ENCODE measurements at regions not wholly inside any gene's neighbourhood (a gene's known extent, or its start where the extent isn't known, plus 50 kb on each side); places are given as distances from the start of the nearest gene placed in this dataset.

- TF ChIP-seq, protein P1, sequence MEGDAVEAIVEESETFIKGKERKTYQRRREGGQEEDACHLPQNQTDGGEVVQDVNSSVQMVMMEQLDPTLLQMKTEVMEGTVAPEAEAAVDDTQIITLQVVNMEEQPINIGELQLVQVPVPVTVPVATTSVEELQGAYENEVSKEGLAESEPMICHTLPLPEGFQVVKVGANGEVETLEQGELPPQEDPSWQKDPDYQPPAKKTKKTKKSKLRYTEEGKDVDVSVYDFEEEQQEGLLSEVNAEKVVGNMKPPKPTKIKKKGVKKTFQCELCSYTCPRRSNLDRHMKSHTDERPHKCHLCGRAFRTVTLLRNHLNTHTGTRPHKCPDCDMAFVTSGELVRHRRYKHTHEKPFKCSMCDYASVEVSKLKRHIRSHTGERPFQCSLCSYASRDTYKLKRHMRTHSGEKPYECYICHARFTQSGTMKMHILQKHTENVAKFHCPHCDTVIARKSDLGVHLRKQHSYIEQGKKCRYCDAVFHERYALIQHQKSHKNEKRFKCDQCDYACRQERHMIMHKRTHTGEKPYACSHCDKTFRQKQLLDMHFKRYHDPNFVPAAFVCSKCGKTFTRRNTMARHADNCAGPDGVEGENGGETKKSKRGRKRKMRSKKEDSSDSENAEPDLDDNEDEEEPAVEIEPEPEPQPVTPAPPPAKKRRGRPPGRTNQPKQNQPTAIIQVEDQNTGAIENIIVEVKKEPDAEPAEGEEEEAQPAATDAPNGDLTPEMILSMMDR (IDR thresholded peaks at IDR 0.05), result no peak
- Histone ChIP-seq H3K4me1 (ENCODE audit: control insufficient read depth in 1 of 2, insufficient read depth in 1 of 2, low read depth in 1 of 2, low read length in 1 of 2) (no peaks in the 10 kb centered on the region), H3K27me3 (peaks cover 16% of the 10 kb centered on the region), H3K9me3 (no peaks in the 10 kb centered on the region), H3K36me3 (no peaks in the 10 kb centered on the region), H3K4me3 (ENCODE audit: low read depth in 1 of 2, low read length in 1 of 2) (no peak overlapping the region), H3K27ac (no peak overlapping the region)
Measured at GRCh38 chr6:44045672-44046015, 81.6 kb downstream of the MRPL14 start.

DNA sequence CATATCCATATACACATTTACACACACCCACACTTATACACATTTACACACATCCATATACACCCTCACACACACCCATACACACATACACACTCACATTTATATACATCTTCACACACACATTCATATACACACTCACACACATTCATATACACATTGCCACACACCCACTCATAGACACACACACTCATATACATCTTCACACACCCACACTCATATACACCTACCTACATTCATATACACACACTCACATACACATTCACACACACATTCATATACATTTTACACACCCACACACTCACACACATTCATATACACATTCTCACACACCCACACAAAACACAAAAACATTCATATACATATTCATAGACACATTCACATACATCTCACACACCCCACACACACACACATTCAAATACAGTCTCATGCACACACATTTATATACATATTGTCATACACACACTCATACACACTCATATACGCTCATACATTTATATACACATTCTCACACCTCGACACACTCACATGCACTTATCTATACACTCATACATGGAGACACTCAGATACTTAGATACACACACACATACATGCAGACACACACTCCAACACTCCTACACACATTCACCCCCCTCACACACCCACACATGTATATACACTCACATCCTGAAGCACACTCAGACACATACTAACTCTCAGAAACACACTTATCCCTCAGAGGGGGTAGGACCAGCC lies 82.1 kb downstream of the MRPL14 start:
- H3K27me3 ChIP-seq, result peaks cover 16% of the 10 kb centered on the region
- H3K9me3 ChIP-seq, result no peaks in the 10 kb centered on the region
- no peaks in the 10 kb centered on the region for H3K4me1 ChIP-seq (ENCODE audit: control insufficient read depth in 1 of 2, insufficient read depth in 1 of 2, low read depth in 1 of 2, low read length in 1 of 2)
- TF ChIP-seq, protein P1 (IDR thresholded peaks at IDR 0.05), result no peak
- no peak overlapping the region for H3K4me3 ChIP-seq (ENCODE audit: low read depth in 1 of 2, low read length in 1 of 2)
- no peak overlapping the region for H3K27ac ChIP-seq
- no peaks in the 10 kb centered on the region for H3K36me3 ChIP-seq

DNA sequence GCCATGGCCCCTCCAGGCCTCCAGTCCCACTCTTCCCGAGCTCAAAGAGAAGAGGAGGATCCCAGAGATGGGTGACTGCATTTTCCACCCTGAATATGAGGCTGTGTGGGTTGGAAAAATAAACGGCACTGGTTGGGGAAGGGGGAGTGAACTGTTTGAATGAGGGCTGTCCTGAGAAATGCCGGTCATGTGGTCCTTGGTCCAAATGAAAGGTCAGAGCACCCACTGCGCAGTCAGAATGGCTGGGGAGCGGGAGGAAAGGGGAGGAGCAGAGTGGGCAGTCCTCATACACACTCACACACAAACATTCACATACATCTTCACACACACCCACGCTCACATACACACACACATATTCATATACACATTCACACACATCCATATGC lies 83.1 kb downstream of the MRPL14 start:
- H3K27ac ChIP-seq, result no peak overlapping the region
- TF ChIP-seq, protein P1 (IDR thresholded peaks at IDR 0.05), result no peak
- no peaks in the 10 kb centered on the region for H3K4me1 ChIP-seq (ENCODE audit: control insufficient read depth in 1 of 2, insufficient read depth in 1 of 2, low read depth in 1 of 2, low read length in 1 of 2)

DNA sequence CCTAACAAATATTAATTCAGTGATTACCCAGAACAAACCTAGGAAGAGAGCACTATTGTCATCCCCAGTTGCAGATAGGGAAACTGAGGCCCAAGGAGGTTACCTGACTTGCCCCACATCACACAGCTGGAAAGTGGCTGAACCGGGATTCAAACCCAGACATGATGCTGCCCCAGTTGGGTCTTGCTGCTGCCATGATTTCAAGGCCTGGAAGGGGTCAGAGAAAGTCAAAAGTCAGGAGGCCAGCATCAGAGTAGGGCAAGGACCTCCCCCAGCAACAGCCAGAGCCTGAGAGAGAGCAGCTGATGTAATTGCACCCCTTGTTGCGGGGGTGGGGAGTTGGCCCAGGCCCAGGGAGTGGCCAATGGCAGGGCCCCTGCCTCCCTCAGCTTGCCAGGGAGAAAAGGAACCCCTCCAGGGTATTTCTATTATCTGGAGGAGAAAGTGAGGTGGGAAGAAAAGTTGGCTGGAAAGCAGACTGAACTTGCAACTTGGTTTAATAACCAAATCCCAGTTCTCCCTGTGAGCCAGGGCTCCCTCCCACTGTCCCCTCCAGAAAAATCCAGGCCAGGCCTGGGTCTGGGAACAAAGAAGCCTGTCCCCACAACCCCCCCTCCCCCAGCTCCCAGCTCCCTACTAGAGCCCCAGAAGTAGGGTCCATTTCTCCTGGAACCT lies 83.6 kb downstream of the MRPL14 start:
- TF ChIP-seq, protein P1 (IDR thresholded peaks at IDR 0.05), result no peak
- Histone ChIP-seq H3K4me1 (ENCODE audit: control insufficient read depth in 1 of 2, insufficient read depth in 1 of 2, low read depth in 1 of 2, low read length in 1 of 2) (no peaks in the 10 kb centered on the region), H3K9me3 (no peaks in the 10 kb centered on the region), H3K27ac (no peak overlapping the region), H3K36me3 (no peaks in the 10 kb centered on the region), H3K27me3 (peaks cover 16% of the 10 kb centered on the region), H3K4me3 (ENCODE audit: low read depth in 1 of 2, low read length in 1 of 2) (no peak overlapping the region)

More for the DNA sequence above, 83.1 kb downstream of the MRPL14 start:
- peaks cover 16% of the 10 kb centered on the region for H3K27me3 ChIP-seq
- H3K4me3 ChIP-seq (ENCODE audit: low read depth in 1 of 2, low read length in 1 of 2), result no peak overlapping the region
- no peaks in the 10 kb centered on the region for H3K36me3 ChIP-seq
- no peaks in the 10 kb centered on the region for H3K9me3 ChIP-seq

DNA sequence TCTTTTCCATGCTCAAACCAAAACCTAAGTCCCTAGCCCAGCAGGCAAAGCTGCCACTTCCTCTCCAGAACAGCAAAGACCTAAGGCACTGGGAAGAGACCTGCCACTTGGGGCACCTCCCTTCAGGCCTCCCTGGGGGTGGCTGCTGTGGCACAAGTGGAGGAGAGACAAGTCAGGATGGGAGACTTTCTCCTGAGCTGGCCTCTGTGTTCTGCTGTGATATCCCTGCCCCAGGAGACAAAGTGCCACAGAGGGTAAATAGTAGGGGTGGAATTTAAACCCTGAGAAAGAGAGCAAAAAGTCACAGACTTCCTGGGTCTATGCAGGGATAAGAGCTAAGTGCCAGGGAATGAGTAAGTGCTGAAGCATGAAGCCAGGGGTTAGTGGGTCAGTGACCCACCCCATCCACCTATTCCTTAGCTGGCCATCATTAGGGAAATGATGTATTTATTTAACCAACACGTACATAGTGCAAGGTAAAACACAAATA lies 84.2 kb downstream of the MRPL14 start:
- Histone ChIP-seq H3K27ac (no peak overlapping the region), H3K36me3 (no peaks in the 10 kb centered on the region), H3K4me3 (ENCODE audit: low read depth in 1 of 2, low read length in 1 of 2) (no peak overlapping the region), H3K27me3 (peaks cover 16% of the 10 kb centered on the region), H3K4me1 (ENCODE audit: control insufficient read depth in 1 of 2, insufficient read depth in 1 of 2, low read depth in 1 of 2, low read length in 1 of 2) (no peaks in the 10 kb centered on the region), H3K9me3 (no peaks in the 10 kb centered on the region)
- TF ChIP-seq, protein P1 (IDR thresholded peaks at IDR 0.05), result no peak

Data from neutrophil (primary cell).